NCI-H187 (cell line): ENCODE measurements at regions not wholly inside any gene's neighbourhood (a gene's known extent, or its start where the extent isn't known, plus 50 kb on each side); places are given as distances from the start of the nearest gene placed in this dataset.
"Not testable (repeated sequence)": the region's sequence is repeated elsewhere in the genome, so short reads cannot be mapped to it uniquely, and the experiment has no call there.

Experiments
- DNase-seq, 2 experiments: peaks; one replicate each; lab custom pipeline; 2025; lab: John Stamatoyannopoulos, UW

DNA sequence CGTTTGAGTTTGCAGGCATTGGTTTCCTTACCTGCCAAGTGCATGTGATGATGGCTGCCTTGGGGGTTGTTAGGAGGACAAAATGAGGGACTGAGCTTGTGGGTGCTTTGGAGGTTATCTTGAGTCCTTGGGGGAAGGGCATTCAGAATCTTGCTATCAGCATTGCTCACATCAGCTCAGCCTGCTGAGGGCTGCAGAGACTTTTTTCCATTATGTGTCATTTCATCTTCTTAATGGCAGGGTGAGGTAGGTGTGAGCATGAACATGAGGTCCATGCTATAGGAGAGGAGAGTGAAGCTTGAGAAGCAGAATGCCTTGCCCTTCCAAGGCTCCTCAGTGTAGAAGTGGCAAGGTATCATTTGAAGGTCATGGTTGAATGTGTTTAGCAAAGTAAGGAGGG is 112.3 kb downstream of the MIAT start:
- DNase-seq: no peak

DNA sequence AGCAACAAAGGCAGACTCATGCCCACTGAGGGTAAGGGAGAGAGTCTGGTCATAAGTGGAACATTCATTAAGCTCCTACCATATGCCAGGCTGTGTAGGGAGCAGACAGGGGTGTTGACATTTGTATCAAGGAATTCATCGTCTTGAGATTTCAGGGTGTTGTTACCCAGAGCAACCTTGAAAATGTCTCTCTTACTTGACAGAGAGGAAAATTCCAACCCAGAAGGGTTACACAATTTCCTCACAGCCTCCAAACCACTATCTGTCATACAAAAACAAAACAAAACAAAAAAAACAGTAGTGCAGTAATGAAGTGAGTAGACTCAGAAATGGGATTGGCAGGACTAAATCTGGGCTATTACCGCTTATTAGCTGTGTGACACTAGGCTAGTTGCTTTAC is 113.2 kb downstream of the MIAT start:
- no peak for DNase-seq

- DNase-seq: not testable (repeated sequence)
Measured at GRCh38 chr22:26773054-26773453, 115.7 kb downstream of the MIAT start.

- no peak for DNase-seq
Measured at GRCh38 chr22:26775394-26775793, 118.0 kb downstream of the MIAT start.

DNA sequence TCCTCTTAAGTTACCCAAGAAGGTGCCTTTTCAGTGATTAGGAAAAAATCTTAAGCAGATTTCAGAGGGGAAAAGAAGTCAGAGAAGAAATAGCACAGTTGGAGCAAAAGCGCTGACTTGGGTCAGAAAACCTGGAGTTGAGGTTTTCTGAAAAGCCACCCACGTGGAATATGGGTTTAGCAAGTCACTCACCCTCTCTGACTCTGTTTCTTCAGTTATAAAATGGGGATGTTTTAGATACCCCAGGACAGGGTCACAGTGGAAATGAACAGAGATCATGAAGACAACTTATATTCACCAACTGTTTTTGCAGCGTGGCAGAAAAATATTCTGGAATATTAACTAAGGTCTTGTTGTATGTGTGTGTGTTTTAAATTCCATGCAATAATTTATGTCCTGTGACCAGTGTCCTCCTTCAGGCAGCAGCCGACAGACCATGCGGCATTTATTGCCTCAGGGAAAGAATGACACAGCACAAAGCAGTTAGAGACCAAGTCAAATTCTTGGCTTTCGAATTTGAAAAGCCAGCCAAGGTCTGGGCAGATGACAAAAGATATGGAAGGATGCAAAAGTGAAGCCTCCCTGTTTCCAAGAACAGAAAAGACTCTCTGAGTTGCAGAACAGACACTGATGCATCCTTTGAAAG is 119.9 kb downstream of the MIAT start:
- DNase-seq: no peak

- DNase-seq: no peak
Measured at GRCh38 chr22:26778372-26778771, 121.0 kb downstream of the MIAT start.

- no peak for DNase-seq
Measured at GRCh38 chr22:26779108-26779507, 121.7 kb downstream of the MIAT start.

DNA sequence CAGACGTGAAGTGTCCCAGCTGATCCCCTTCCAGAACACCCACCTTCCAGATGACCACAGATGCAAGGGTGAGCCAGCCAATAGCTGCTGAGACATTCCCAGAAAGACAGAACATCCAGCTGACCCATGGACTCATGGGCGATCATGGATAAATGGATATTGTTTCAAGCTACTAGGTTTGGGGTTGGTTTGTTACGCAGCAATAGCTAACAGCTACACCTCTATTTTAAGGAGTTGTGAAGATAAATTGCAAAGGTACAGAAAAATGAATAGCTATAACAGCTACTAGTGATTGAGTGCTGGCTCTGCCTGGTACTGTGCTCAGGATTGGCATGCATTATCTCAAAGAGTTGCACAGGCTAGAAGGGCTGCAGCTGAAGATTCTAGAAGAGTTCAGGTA is 122.5 kb downstream of the MIAT start:
- DNase-seq: no peak

GRCh38 chr22:26780521-26780920 is 123.1 kb downstream of the MIAT start:
- no peak for DNase-seq

DNA sequence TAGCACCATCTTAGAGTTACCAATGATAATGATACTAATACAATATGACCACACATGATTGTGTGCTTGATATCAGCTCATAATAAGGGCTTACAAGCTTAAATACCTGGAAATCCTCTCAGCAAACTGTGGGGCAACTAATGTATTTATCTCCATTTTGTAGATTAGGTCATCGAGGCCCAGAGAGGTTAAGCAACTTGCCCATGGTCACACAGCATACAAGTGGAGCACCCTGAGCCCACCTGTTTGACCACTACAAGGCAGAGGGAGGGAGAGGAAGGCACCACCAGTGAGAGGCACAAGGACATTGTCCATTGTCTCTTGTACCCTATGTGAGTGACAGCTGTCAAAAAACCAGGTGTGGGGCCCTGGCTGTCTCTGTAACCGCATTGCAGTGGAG is 123.7 kb downstream of the MIAT start:
- no peak for DNase-seq

DNA sequence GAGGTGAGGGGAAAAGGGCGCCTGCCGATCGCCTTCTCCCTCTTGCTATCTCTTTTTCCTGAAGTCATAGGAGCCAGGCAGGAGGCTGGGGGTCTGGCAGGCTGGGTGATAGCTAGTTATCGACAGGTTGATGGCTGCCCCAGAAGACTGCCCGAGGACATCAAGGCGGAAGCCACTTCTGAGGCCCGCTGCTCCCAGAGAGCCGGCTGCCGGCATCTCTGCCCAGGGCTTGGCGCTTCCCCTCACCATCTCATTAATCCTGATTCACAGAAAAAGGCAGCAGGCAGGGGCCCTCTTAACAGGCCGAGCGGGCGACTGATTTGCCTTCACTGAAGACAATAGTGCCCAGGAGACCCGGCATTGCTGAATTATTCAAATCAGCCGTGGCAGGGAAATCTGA is 124.2 kb downstream of the MIAT start:
- DNase-seq: no peak

DNA sequence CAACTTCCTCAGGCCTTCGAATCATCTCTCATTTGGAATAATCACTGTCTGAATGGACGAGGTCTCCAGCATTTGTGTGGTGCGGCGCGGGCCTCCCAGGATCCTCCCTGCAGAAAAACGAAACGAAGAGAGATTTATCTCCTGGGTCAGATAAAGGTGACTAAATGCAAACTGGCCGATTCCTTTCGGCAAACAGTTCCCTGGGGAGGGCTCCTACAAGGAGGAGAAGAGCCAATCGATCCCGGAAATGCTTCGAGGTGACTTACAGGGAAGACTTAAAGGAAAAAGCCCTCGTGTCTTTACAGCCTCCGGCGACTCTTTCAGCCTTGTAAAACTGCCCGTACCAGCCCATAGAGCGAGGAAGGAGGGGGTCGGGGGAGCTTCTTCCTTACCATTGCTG is 126.5 kb downstream of the MIAT start:
- no peak for DNase-seq

GRCh38 chr22:26784772-26785171 is 127.4 kb downstream of the MIAT start:
- no peak for DNase-seq

DNA sequence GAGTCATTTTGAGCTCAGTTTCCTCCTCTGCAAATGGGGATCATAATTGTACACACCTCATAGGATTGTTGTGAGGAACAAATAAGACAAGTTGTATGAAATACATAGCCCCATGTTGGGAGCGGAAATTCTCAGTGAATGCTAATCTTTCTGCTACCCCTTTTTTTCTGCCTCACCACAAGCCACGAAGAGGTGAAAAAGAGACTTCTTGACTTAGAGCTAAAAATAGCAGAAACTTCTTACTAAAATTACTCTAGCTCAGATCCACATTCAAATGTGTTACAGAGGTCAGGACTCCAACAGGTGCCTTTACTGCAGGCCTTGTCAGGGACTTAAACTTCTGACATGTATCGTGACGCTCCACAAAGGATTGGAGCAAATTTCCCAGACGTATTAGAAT is 128.5 kb downstream of the MIAT start:
- no peak for DNase-seq

GRCh38 chr22:26786398-26786797 is 129.0 kb downstream of the MIAT start:
- DNase-seq: no peak

- DNase-seq: no peak
Measured at GRCh38 chr22:26789951-26790350, 132.6 kb downstream of the MIAT start.

- DNase-seq: no peak
Measured at GRCh38 chr22:26792522-26792921, 135.1 kb downstream of the MIAT start.

DNA sequence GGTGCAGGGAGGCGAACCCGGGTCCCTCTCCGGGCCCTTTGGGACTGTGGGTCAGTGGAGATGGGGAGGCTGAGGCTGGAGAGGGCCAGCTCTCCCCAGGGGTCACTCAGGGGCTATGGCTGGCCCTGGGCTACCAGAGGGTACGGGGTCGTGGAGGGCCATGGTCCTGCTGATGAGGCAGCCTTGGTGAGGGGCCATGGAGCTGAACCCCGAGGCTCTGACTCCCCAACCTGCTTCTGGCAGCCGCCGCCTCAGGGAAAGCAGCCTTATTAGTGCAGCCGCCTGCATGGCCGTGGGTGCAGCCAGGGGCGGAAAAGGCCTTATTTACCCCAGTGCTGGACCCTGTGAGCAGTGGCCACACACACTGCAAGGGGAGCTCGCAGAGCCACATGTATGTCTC is 139.4 kb downstream of the MIAT start:
- DNase-seq: no peak

DNA sequence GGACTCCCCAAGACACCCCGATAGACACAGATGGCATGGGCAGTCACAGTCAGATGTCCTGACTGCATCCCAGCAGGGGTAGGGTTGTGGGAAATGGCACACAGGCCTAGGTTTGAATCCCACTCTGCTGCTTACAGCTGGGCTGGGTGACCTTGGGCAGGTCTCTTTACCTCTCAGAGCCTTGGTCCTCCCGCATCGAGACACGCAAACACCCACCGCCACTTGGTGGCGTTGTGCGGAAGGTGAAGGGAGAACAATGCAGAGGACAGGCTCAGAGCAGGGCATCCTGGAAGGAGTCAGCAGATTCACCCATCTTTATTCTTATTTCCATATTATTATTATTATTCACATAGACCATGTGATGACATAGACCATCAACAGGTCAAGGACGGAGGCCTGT is 140.5 kb downstream of the MIAT start:
- no peak for DNase-seq

- no peak for DNase-seq
Measured at GRCh38 chr22:26798462-26799065, 141.2 kb downstream of the MIAT start.

- no peak for DNase-seq
Measured at GRCh38 chr22:26800858-26801257, 143.5 kb downstream of the MIAT start.

DNA sequence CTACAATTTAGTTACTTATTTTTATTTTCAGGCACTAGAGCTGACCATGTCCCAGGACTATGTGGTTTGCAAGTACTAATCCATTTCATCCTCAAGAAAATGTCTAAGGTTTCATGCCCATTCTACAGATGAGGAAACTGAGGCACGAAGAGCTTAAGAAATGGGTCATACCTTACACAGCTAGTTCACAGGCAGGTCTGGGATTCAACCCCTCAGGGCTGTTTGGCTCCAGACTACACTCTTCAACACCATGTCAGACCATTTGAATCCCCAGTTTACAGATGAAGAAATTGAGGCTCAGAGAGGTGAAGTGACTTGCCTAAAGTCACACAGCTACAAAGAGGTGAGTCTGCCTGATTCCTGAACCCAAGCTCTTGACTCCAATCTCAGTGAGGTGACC is 144.1 kb downstream of the MIAT start:
- DNase-seq: no peak

DNA sequence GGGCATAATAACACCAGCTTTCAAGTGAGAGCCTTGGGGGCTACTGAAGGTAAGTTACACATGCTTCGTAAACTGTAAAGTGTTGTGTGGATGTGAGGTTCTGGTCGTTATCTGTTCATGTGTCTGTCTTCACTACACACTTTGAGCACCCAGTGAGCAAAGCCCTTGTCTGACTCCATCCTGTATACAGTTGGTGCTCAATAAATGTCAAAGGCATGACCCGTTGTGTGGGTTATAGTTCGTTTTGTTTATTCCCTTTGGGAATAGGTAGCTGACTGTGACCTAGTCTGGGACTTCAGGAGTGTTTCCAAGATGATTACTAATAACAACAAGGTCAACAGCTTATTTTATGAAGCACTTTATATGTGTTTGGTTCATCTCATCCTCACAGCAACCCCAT is 146.9 kb downstream of the MIAT start:
- DNase-seq: no peak

GRCh38 chr22:26804911-26805539 is 147.6 kb downstream of the MIAT start:
- no peak for DNase-seq
